ENCODE measurements at regions not wholly inside any gene's neighbourhood (a gene's known extent, or its start where the extent isn't known, plus 50 kb on each side); places are given as distances from the start of the nearest gene placed in this dataset.
"Not testable (repeated sequence)": the region's sequence is repeated elsewhere in the genome, so short reads cannot be mapped to it uniquely, and the experiment has no call there.

- TF ChIP-seq CTCF, POLR2A, POLR2AphosphoS5 (IDR thresholded peaks at IDR 0.05): not testable (repeated sequence)
Observed at GRCh38 chr13:22886061-22886460, 294.7 kb upstream of the SGCG start.
